UCSD-AML1 (cell line): ENCODE measurements at regions not wholly inside any gene's neighbourhood (a gene's known extent, or its start where the extent isn't known, plus 50 kb on each side); places are given as distances from the start of the nearest gene placed in this dataset.
"Not testable (repeated sequence)": the region's sequence is repeated elsewhere in the genome, so short reads cannot be mapped to it uniquely, and the experiment has no call there.

ENCODE experiments used
- DNase-seq: peaks from one replicate; lab custom pipeline; 2025; ENCODE audit not compliant: unreplicated experiment; lab: John Stamatoyannopoulos, UW

GRCh38 chr17:70320673-70321345 is 151.5 kb downstream of the KCNJ2 start:
- DNase-seq = no peak

GRCh38 chr17:70321352-70321751 is 152.0 kb downstream of the KCNJ2 start:
- DNase-seq = no peak

GRCh38 chr17:70323269-70323668 is 153.9 kb downstream of the KCNJ2 start:
- DNase-seq = no peak

GRCh38 chr17:70324031-70324430 is 154.7 kb downstream of the KCNJ2 start:
- no peak for DNase-seq

- no peak for DNase-seq
These were observed 157.9 kb downstream of the KCNJ2 start for GRCh38 chr17:70327279-70327678.

- DNase-seq = no peak
These were observed 158.4 kb downstream of the KCNJ2 start for GRCh38 chr17:70327723-70328122.

- DNase-seq = no peak
These were observed 160.4 kb downstream of the KCNJ2 start for GRCh38 chr17:70329721-70330120.

GRCh38 chr17:70331066-70331465 is 161.7 kb downstream of the KCNJ2 start:
- DNase-seq = not testable (repeated sequence)

GRCh38 chr17:70332356-70333210 is 163.3 kb downstream of the KCNJ2 start:
- DNase-seq = no peak

GRCh38 chr17:70336411-70336810 is 167.1 kb downstream of the KCNJ2 start:
- no peak for DNase-seq

- no peak for DNase-seq
These were observed 169.6 kb downstream of the KCNJ2 start for GRCh38 chr17:70338946-70339354.

GRCh38 chr17:70343114-70343513 is 173.8 kb downstream of the KCNJ2 start:
- DNase-seq = no peak

GRCh38 chr17:70344386-70345060 is 175.2 kb downstream of the KCNJ2 start:
- DNase-seq = no peak

GRCh38 chr17:70345061-70345460 is 175.7 kb downstream of the KCNJ2 start:
- DNase-seq = no peak

GRCh38 chr17:70352834-70353233 is 183.5 kb downstream of the KCNJ2 start:
- DNase-seq = no peak

GRCh38 chr17:70353408-70354092 is 184.2 kb downstream of the KCNJ2 start:
- DNase-seq = no peak

GRCh38 chr17:70355185-70355584 is 185.9 kb downstream of the KCNJ2 start:
- no peak for DNase-seq

- DNase-seq = no peak
These were observed 187.9 kb downstream of the KCNJ2 start for GRCh38 chr17:70357190-70357589.

- no peak for DNase-seq
These were observed 195.8 kb downstream of the KCNJ2 start for GRCh38 chr17:70365091-70365583.

- DNase-seq = no peak
These were observed 197.1 kb downstream of the KCNJ2 start for GRCh38 chr17:70366386-70366785.

- no peak for DNase-seq
These were observed 198.7 kb downstream of the KCNJ2 start for GRCh38 chr17:70368011-70368410.
